ENCODE measurements at regions not wholly inside any gene's neighbourhood (a gene's known extent, or its start where the extent isn't known, plus 50 kb on each side); places are given as distances from the start of the nearest gene placed in this dataset.

GRCh38 chr2:176544557-176544956 lies 275.3 kb downstream of the MTX2 start:
- TF ChIP-seq CTCF (IDR thresholded peaks at IDR 0.05) = no peak
- no peaks in the 10 kb centered on the region for H3K27me3 ChIP-seq
- peaks cover 0 to 7% (median 3%) of the 10 kb centered on the region in 4 donors for H3K4me1 ChIP-seq
- intact Hi-C loops (cut with DNase I; ENCODE audit: low total_unique reads) = no loop called here
- H3K36me3 ChIP-seq = no peaks in the 10 kb centered on the region
- DNase-seq = no peak
- no peak overlapping the region for H3K4me3 ChIP-seq
- no peaks in the 10 kb centered on the region for H3K9me3 ChIP-seq
- H3K27ac ChIP-seq = no peak overlapping the region

- no peak for TF ChIP-seq CTCF (IDR thresholded peaks at IDR 0.05)
- no peak for DNase-seq
- intact Hi-C loops (cut with DNase I; ENCODE audit: low total_unique reads) = no loop called here
Observed at GRCh38 chr2:176544991-176545956, 276.0 kb downstream of the MTX2 start.

DNA sequence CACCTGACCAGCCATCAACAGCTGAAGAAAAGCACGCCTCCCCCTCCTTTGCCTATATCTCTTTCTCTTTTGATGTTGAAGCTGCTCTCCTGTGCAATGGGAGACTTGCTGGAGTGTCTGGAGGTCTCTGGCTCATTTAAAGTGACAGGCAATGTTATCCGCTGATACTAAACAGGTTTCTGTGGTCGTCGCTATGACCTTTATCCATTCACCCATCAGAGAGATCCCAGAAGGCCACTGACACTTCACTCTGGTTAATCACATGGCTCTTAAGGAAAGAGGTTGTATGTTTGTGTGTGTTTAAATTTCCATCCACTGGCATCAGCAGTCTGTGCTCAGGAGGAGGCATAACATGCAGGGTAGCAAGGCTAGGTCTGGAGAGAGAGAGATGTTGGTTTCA lies 277.3 kb downstream of the MTX2 start:
- Histone ChIP-seq H3K4me3 (no peak overlapping the region), H3K27me3 (no peaks in the 10 kb centered on the region), H3K27ac (no peak overlapping the region), H3K4me1 (peaks cover 0 to 7% (median 3%) of the 10 kb centered on the region in 4 donors), H3K36me3 (no peaks in the 10 kb centered on the region), H3K9me3 (no peaks in the 10 kb centered on the region)
- no peak for TF ChIP-seq CTCF (IDR thresholded peaks at IDR 0.05)
- no peak for DNase-seq
- intact Hi-C loops (cut with DNase I; ENCODE audit: low total_unique reads) = no loop called here

More at GRCh38 chr2:176544991-176545956, 276.0 kb downstream of the MTX2 start:
- H3K9me3 ChIP-seq = no peaks in the 10 kb centered on the region
- H3K36me3 ChIP-seq = no peaks in the 10 kb centered on the region
- peaks cover 0 to 7% (median 3%) of the 10 kb centered on the region in 4 donors for H3K4me1 ChIP-seq
- no peak overlapping the region for H3K27ac ChIP-seq
- H3K4me3 ChIP-seq = no peak overlapping the region
- no peaks in the 10 kb centered on the region for H3K27me3 ChIP-seq

DNA sequence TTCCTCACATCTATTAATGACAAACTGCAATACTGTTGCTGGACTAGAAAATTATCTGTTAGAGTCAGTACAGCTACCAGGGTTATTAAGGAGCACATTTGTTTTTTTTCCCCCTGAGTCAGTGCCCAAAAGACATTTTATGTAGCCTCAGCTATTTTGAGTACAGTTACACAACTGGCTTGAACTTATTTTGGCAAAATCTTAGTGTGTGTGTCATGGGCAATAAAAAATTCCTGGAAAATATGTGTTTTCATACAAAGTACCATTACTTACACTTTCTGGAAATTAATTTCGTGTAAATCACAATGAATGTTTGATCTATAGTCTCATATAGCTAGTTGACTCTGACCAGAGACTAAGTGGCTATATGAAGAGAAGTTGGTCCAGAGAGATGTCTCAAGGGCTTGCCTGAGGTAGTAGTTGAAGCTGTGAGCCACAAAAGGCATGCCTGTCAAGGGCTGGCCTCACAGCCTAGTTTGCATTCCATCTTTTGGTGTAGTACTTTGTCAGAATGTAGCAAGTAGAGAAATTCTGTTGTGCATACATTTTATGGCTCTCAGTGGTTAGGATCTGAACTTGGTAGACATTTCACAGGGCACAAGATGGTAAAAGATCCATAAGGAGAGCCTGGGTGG lies 283.4 kb downstream of the MTX2 start:
- no peak for TF ChIP-seq CTCF (IDR thresholded peaks at IDR 0.05)
- Histone ChIP-seq H3K4me1 (peaks cover 0 to 18% (median 10%) of the 10 kb centered on the region in 4 donors), H3K27ac (peak overlapping the region in 1 of 2 donors; percentile 39), H3K36me3 (no peaks in the 10 kb centered on the region), H3K9me3 (no peaks in the 10 kb centered on the region), H3K4me3 (no peak overlapping the region), H3K27me3 (peaks cover 0 to 10% of the 10 kb centered on the region in 2 donors)
- no peak for DNase-seq
- intact Hi-C loops (cut with DNase I; ENCODE audit: low total_unique reads) = loop anchor here (5.0 kb wide), 1 partner anchor 95 kb away; no protein-coding TSS in a partner anchor

DNA sequence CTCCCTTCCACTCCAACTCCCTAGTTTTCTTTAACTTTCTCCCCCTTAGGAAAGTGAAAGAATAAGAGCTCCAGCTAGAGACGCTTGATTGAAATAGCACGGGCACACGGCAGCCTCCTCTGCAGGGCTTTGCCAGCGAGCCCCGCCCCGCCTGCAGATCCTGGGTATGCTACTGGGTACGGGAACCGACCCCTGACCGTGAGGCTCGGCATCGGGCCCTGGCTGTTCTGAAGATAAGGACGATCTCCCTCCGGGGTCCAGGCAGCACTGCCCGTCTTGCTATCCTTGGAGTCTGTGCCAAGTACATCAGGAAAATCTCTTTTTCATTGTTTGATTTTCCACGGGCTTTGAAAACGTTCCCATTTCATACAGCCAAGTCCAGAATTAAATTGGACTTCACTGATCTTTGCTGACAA lies 284.5 kb downstream of the MTX2 start:
- peaks cover 0 to 10% of the 10 kb centered on the region in 2 donors for H3K27me3 ChIP-seq
- no peaks in the 10 kb centered on the region for H3K9me3 ChIP-seq
- no peak for TF ChIP-seq CTCF (IDR thresholded peaks at IDR 0.05)
- peak; percentile 63 to 73 for DNase-seq
- H3K4me1 ChIP-seq = peaks cover 0 to 18% (median 10%) of the 10 kb centered on the region in 4 donors
- intact Hi-C loops (cut with DNase I; ENCODE audit: low total_unique reads) = loop anchor here (2.0 to 5.0 kb wide), 2 partner anchors 96 to 413 kb away; no protein-coding TSS in a partner anchor
- no peaks in the 10 kb centered on the region for H3K36me3 ChIP-seq
- peak overlapping the region; percentile 39 to 58 for H3K27ac ChIP-seq
- peak overlapping the region; percentile 43 to 52 for H3K4me3 ChIP-seq

Measured in tibial artery (tissue), 4 donors.